Stimulated activated CD4-positive, alpha-beta T cell treated with anti-CD3 and anti-CD28 coated beads, TNF-alpha, amount 100 ng/mL, for 48 hours (primary cell): ENCODE measurements at regions not wholly inside any gene's neighbourhood (a gene's known extent, or its start where the extent isn't known, plus 50 kb on each side); places are given as distances from the start of the nearest gene placed in this dataset.
"Not testable (repeated sequence)": the region's sequence is repeated elsewhere in the genome, so short reads cannot be mapped to it uniquely, and the experiment has no call there.

Experiments used
- DNase-seq, 3 donors: peaks; one replicate each; pipeline ENCODE4 v3.0.0-alpha.2; 2020; ENCODE audit warnings: low read depth in 3 of 3

DNA sequence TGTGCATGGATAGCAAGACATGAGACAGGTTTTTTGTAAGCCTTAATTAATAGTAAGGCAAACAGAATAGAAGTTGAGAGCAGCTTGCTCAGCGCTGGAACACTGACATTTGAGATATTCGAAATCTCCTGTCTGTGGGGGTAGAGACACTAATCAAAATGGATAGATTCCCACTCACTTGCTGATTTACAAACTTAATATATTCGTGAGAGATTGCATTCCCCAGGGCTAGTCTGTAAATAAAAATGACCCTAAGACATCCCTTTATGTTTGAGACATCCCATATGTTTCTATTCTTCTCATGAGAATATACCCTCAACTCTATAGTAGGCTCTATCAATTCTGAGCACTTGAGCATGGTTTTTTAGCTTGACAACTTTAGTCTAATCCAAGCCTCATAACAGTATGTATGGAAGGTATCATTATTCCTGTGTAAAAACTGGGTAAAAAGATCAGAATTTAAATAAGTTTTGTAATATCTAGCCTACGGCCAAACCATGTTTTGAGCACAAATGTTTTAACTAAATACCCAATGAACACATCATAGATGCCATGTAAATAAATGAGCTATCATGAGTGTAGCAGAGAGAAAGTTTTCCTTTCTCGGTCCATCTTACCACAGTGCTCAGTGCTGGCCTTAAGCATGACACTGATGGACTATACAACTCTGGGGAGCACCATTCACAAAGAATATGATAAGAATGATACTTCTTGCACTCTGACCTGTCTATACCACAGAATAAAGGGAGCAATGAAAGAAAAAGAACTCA lies 609.2 kb downstream of the PSAT1 start:
- DNase-seq: no peak

DNA sequence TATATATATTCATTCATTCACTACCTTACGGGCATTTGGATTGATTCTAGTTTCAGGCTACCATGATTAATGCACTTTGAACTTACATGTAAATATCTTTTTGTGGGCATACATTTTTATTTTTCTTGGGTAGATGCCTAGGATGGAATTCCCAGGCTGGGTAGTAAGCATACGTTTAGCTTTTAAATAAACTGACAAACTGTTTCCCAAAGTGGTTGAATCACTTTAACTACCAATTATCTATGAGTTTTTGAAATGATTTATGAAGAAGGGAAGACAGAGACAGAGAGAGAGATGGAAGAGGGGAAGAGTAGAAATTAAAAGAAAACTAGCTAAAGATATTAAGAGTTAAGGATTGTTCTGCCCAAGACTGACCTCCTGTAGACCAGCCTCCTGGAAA lies 612.6 kb downstream of the PSAT1 start:
- DNase-seq: no peak

DNA sequence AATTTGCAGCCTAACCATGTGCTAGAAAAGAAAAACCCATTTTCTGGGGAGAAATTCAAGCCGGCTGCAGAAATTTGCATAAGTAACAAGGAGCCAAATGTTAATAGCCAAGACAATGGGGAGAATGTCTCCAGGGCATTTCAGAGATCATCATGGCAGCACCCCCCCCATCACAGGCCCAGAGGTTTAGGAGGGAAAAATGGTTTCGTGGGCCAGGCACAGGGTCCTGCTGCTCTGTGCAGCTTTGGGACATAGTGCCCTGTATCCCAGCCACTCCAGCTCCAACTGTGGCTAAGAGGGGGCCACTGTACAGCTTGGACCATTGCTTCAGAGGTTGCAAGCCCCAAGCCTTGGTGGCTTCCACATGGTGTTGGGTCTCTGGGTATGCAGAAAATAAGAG lies 620.0 kb downstream of the PSAT1 start:
- DNase-seq: not testable (repeated sequence)

GRCh38 chr9:78918976-78919375 lies 622.1 kb downstream of the PSAT1 start:
- no peak for DNase-seq

DNA sequence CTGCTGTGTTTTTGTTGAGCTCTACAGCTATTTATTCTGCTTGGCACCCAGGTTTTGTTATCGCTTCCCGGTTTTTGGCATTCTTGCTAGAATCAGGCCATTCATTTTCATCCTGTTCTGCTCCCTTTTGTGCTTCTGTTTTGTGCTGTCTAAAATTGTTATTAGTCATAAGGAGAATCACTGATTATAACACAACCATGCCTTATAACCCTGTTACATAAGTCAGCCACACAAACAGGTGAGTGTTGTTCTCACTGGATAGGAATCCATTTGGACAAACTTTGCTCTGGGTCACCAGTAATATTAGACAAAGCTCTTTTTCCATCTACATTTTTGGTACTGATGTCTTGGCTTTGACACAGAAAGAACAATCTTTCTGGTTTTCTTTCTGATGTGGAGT lies 622.8 kb downstream of the PSAT1 start:
- no peak for DNase-seq

GRCh38 chr9:78921341-78921740 lies 624.4 kb downstream of the PSAT1 start:
- no peak for DNase-seq

- no peak for DNase-seq
Measured at GRCh38 chr9:78923966-78924659, 627.2 kb downstream of the PSAT1 start.

DNA sequence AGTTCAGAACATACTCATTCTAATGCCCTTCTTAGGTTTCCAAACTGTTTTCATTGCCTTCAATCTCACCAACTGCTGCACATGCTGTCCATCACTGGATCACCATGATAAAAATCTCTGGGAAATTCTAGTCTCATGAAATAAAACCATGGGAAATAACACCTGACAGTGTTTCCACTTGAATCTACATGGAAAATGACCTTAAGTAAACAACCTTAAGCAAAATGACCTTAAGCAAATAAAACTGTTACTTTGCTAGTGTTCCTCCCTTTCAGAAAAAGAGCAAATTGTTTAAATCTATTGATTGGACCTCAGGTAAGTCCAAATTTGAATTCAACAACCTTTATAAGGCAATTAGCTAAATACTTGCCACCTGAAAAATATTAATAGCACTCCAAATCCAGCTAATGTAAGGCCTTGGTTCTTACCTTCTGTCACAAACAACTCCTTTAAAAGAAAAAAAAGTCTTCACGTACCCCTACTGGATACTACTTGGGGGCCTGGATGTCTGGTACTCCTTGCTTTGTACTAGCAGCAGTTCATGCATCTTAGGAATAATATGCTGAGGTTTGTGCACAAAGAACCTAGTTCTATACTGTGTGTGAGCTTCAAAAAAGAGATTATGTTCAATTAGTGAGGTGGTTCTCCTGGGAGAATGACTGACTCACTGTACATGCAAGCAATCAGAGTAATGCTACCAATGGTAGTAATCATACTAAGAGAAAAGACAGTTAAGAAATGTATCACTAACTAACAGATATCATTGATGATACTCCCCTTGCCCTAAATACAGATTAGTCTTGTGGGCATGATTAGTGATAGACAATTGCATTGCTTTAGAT lies 630.4 kb downstream of the PSAT1 start:
- no peak for DNase-seq

DNA sequence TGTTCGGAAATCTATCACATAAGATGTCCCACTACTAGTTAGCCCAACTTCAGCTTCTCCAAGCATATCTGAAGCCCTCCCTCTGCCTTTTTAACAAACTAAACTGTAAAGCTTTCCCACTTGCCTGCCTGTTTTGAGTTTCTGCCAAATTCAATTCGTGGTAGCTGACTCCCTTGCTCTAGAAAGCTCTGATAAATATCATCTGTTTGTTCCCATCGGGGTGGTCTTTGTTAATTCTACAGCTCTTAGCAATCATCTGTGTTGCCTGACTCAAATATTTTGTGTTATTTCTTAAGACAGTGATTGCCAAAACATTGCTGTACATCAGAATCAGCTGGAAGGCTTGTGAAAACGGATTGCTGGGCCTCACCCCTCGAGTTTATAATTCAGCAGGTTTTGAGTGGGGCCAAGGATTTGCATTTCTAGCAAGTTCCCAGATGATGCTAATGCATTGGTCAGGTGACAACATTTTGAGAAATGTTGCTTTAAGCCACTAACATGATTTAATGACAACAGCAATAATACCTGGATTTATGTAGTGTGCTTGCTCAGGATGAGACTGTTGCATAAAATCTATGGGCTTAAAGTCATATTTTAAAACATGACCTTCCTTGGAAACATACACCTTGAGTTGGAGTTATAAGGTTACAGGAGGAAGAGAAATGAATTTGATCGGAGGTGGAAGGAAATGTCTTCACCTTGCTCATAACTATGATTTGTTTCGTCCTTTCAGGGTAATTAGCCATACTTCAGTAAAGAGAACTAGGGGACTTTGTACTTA lies 631.9 kb downstream of the PSAT1 start:
- no peak for DNase-seq

DNA sequence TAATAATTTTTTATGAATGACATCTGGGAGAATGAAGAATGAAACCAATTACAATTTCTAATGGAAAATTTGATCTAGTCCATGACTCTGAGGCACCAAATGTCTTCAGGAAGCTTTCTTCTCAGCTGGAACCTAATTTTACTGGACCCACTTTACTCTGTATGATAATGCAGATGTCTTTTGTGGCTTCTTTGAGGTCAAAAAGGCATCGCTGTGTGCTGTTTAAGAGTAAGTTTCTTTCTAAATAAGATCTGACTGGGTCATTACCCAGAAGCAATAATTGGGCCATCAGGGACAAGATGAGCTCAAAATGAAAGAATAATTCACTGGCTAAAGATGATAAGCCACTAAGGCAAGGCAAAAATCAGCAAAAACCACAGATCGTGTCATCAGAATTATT lies 633.4 kb downstream of the PSAT1 start:
- DNase-seq: no peak

DNA sequence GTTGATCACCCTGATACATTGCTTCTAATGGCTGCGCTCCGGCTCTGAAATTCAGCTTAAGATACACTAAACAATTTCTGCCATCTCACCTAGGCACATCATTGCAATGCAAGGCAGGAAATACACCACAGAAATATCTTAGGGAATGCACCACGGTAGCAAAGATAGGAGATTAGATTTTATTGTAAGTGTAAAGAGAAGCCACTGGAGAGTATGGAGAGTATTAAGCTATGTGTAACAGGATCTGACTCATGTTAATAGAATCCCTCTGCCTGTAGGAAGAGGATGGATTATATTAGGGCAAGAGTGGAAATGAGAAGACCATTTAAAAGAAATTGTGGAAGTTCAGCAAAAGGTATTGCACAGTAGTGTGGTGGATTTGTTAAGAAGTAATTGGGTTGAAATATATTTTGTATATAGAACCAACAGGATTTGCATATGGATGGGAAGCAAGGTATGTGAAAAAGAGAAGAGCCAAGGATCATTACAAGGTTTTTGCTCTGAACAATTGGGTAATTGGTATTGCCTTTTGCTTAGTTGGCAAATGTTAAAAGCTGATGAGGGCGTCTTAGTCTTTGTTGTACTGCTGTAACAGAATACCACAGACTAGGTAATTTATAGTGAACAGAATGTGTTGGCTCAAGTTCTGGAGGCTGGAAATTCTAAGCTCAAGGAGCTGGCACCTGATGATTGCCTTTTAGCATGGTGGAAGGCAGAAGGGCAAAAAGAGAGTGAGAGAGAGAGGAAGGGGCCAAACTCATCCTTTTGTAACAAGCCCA lies 636.1 kb downstream of the PSAT1 start:
- DNase-seq: no peak

GRCh38 chr9:78934880-78935279 lies 636.9 kb upstream of the TLE4 start:
- DNase-seq: no peak

GRCh38 chr9:78938821-78939220 lies 632.9 kb upstream of the TLE4 start:
- DNase-seq: no peak

GRCh38 chr9:78939311-78940065 lies 632.3 kb upstream of the TLE4 start:
- DNase-seq: no peak

GRCh38 chr9:78940121-78940855 lies 631.5 kb upstream of the TLE4 start:
- no peak for DNase-seq

- DNase-seq: no peak
Measured at GRCh38 chr9:78954286-78954685, 617.5 kb upstream of the TLE4 start.

GRCh38 chr9:78958892-78959291 lies 612.9 kb upstream of the TLE4 start:
- DNase-seq: no peak

DNA sequence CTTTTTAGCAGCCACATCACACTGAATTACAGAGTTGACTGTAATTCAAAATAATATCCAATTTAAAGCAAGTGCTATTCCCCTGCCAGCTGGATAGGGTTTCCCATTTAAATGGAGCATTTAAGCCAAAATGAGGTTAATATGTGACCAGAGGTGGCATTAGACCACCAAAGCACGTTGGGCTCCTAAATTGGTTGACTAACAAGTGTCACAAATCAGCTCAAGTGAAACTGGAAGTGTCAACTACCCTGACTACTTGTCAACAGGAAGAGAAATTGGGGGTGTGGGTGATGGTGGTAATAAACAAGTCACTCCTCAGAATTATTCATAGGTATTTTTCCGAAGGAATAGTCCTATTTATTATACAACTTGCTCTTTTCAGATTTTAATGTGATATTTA lies 609.6 kb upstream of the TLE4 start:
- no peak for DNase-seq

- DNase-seq: no peak
Measured at GRCh38 chr9:78963911-78964310, 607.9 kb upstream of the TLE4 start.
